MM.1S (cell line): ENCODE measurements at regions not wholly inside any gene's neighbourhood (a gene's known extent, or its start where the extent isn't known, plus 50 kb on each side); places are given as distances from the start of the nearest gene placed in this dataset.

Source experiments
- CTCF ChIP-seq: fragments of 300-600 bp; sonication (generic); IDR thresholded peaks from 2 replicates; pipeline ENCODE4 v1.5.1; 2016; ENCODE audit warnings: antibody characterized with exemption, low read length, mixed read lengths
- EZH2 ChIP-seq: fragments of 300-600 bp; sonication (generic); optimal IDR thresholded peaks from 2 replicates; pipeline ENCODE3; 2017; ENCODE audit warnings: low read depth, mild to moderate bottlenecking, antibody characterized with exemption, low read length, mixed read lengths

DNA sequence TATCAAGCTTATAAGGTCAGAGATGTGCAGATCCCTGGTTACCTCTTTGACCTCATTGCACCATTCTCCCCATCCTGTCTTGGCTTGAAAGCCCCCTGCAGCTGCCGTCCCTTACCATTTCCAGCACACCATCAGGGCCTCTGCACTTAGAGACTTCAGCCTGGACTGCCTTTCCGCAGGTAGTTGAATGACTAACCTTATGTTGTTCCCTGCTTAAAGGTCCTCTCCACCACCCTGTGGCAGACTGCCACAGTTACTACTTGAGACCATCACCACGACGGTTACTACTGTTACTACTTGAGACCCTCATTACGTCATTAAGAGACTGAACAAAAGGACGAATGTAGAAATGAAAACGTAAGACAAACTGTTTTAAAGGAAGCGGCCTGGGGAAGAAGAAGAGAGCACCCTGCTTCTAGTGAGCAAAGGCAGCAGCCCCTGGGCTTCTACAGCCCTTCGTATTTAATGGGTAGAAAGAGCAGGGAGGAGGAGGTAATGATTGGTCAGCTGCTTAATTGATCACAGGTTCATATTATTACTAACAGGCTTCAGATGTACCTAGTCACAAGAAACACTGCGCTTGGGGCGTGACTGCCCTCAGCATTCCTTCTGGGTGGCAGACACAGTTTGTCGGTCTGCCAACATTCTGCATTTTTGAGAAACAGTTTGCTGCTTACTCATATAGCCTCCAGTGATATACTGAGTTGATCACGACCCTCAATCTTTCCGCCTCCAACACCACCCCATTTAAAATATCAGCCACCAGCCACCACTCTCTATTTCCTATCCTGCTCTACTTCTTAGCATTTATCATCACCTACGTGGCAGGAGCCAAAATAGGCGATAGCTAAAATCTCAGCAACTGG lies 74.1 kb upstream of the PARD3 start:
- no peak for TF ChIP-seq CTCF
- TF ChIP-seq EZH2: no peak
